ENCODE measurements at regions not wholly inside any gene's neighbourhood (a gene's known extent, or its start where the extent isn't known, plus 50 kb on each side); places are given as distances from the start of the nearest gene placed in this dataset.

DNA sequence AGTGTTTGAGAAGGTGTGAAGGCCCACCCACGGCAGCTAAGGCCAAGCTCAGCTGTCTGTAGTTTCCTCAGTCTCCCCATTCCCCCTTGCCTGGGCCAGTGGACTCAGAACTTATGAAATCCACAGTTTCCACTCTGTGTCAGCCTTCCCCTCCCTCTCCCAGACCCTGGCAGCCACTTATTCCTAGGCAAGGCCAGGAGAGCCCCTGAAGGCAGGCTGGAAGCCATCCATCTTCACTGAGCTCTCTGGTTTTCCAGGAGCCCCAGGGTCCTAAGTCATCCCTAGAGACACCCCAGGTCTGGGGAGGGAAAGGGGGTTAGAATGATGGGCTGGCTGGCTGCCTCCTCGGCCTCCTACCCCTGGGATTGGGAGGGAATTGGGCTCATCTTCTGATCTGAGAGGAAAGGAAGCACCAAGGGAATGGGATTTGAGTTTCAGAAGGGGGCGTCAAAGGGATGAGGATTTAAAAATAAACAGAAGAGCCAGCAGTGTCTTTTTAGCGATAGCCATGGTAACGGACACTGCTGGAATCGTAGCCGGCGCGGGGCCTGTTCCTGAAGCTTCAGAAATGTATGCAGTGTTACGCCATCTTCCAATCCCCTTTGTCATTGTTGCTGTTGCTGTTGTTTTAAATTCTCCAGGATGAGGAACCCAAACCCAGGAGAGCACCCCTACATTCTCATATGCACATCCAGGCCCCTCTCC lies 561.1 kb upstream of the CADM1 start:
- Histone ChIP-seq H3K27me3 (ENCODE audit: insufficient read depth) (no peaks in the 10 kb centered on the region), H4K20me1 (ENCODE audit: insufficient read depth) (no peaks in the 10 kb centered on the region), H3K4me1 (ENCODE audit: control insufficient read depth in 1 of 2, insufficient read depth in 2 of 2, low read depth in 1 of 2, low read length in 1 of 2) (peaks cover 0 to 56% of the 10 kb centered on the region in 2 experiments; a peak in 2 of 4 replicates), H3K4me3 (ENCODE audit: low read depth in 2 of 2, low read length in 1 of 2) (no peak overlapping the region), H3K79me2 (ENCODE audit: insufficient read depth) (no peaks in the 10 kb centered on the region), H2AFZ (ENCODE audit: low read depth) (no peak overlapping the region), H3F3A (replicated peaks; ENCODE audit: insufficient read depth) (no peaks in the 10 kb centered on the region), H3K9me3 (no peaks in the 10 kb centered on the region), H3K9ac (no peak overlapping the region), H3K36me3 (replicated peaks in 1 of 2; ENCODE audit: control insufficient read depth in 1 of 2, insufficient read depth in 2 of 2, low read length in 1 of 2) (no peaks in the 10 kb centered on the region), H3K4me2 (no peak overlapping the region), H3K9me2 (no peaks in the 10 kb centered on the region), H3K27ac (ENCODE audit: low read depth in 2 of 2, low read length in 1 of 2) (peak overlapping the region in 1 of 2 experiments; percentile 85; a peak in 2 of 4 replicates)
- WGBS (ENCODE audit: low lambda C conversion rate), result 71% methylated on average over 9 of the region's 10 CpGs
- TF ChIP-seq MEF2A (IDR thresholded peaks at IDR 0.05; ENCODE audit: borderline replicate concordance, low read depth), result no peak
- TF ChIP-seq NFIC (IDR thresholded peaks at IDR 0.05; ENCODE audit: borderline replicate concordance), result no peak
- TF ChIP-seq, protein P1, sequence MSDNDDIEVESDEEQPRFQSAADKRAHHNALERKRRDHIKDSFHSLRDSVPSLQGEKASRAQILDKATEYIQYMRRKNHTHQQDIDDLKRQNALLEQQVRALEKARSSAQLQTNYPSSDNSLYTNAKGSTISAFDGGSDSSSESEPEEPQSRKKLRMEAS (IDR thresholded peaks at IDR 0.05; ENCODE audit: low read depth), result no peak
- TF ChIP-seq FOXJ3 (CRISPR knock-in tag; IDR thresholded peaks at IDR 0.05), result no peak
- TF ChIP-seq, protein P2, sequence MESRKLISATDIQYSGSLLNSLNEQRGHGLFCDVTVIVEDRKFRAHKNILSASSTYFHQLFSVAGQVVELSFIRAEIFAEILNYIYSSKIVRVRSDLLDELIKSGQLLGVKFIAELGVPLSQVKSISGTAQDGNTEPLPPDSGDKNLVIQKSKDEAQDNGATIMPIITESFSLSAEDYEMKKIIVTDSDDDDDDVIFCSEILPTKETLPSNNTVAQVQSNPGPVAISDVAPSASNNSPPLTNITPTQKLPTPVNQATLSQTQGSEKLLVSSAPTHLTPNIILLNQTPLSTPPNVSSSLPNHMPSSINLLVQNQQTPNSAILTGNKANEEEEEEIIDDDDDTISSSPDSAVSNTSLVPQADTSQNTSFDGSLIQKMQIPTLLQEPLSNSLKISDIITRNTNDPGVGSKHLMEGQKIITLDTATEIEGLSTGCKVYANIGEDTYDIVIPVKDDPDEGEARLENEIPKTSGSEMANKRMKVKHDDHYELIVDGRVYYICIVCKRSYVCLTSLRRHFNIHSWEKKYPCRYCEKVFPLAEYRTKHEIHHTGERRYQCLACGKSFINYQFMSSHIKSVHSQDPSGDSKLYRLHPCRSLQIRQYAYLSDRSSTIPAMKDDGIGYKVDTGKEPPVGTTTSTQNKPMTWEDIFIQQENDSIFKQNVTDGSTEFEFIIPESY (IDR thresholded peaks at IDR 0.05; ENCODE audit: borderline replicate concordance, low read depth), result no peak
- no peak for TF ChIP-seq FOXM1 (IDR thresholded peaks at IDR 0.05; ENCODE audit: low read depth)
- TF ChIP-seq, protein P3, sequence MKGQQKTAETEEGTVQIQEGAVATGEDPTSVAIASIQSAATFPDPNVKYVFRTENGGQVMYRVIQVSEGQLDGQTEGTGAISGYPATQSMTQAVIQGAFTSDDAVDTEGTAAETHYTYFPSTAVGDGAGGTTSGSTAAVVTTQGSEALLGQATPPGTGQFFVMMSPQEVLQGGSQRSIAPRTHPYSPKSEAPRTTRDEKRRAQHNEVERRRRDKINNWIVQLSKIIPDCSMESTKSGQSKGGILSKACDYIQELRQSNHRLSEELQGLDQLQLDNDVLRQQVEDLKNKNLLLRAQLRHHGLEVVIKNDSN (IDR thresholded peaks at IDR 0.05; ENCODE audit: borderline replicate concordance, low read depth), result no peak
- TF ChIP-seq EP300 (IDR thresholded peaks at IDR 0.05; ENCODE audit: borderline replicate concordance in 1 of 2, low read depth in 1 of 2, low read length in 1 of 2), result no peak
- no peak for TF ChIP-seq RCOR1 (IDR thresholded peaks at IDR 0.05; ENCODE audit: low read length)
- TF ChIP-seq TCF12 (IDR thresholded peaks at IDR 0.05), result no peak
- no peak for TF ChIP-seq MXI1 (IDR thresholded peaks at IDR 0.05; ENCODE audit: low read depth, low read length)
- TF ChIP-seq, protein P4, sequence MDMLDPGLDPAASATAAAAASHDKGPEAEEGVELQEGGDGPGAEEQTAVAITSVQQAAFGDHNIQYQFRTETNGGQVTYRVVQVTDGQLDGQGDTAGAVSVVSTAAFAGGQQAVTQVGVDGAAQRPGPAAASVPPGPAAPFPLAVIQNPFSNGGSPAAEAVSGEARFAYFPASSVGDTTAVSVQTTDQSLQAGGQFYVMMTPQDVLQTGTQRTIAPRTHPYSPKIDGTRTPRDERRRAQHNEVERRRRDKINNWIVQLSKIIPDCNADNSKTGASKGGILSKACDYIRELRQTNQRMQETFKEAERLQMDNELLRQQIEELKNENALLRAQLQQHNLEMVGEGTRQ (IDR thresholded peaks at IDR 0.05; ENCODE audit: borderline replicate concordance, low read depth, low read length), result no peak
- TF ChIP-seq GABPA (IDR thresholded peaks at IDR 0.05; ENCODE audit: low read depth), result no peak
- no peak for TF ChIP-seq JUND (IDR thresholded peaks at IDR 0.05)
- no peak for TF ChIP-seq YY1 (IDR thresholded peaks at IDR 0.05; ENCODE audit: low read depth)
- CTCF ChIA-PET, result interaction anchor here (0.6 to 2.5 kb wide), 7 partner anchors 10 to 1803 kb away, joined by 3 to 7 read pairs (median 3); no protein-coding TSS in a partner anchor
- POLR2A ChIA-PET, result interaction anchor here (0.6 to 1.2 kb wide), 2 partner anchors 143 to 439 kb away, joined by 4 to 5 read pairs; no protein-coding TSS in a partner anchor
- no peak for DNase-seq

Measured in SK-N-SH (cell line).